DOHH2 (cell line): ENCODE measurements at regions not wholly inside any gene's neighbourhood (a gene's known extent, or its start where the extent isn't known, plus 50 kb on each side); places are given as distances from the start of the nearest gene placed in this dataset.

Experiments used
- H3F3A ChIP-seq: fragments of 200-600 bp; sonication (generic), shearing (Covaris generic); 2 replicates; pipeline ENCODE4 v1.6.0; 2016; ENCODE audit warnings: antibody characterized with exemption, mild to moderate bottlenecking; ENCODE audit not compliant: control insufficient read depth, insufficient read depth
- H3K27ac ChIP-seq: fragments of 200-600 bp; sonication (generic); 2 replicates; pipeline ENCODE4 v1.5.1; 2014; ENCODE audit warnings: low read depth, mild to moderate bottlenecking, low read length, moderate library complexity
- H3K27me3 ChIP-seq: fragments of 200-600 bp; sonication (generic); 2 replicates; pipeline ENCODE4 v1.6.1; 2014; ENCODE audit warnings: mild to moderate bottlenecking, low read length, mixed read lengths; ENCODE audit not compliant: control insufficient read depth
- H3K36me3 ChIP-seq: fragments of 200-600 bp; sonication (generic); 2 replicates; pipeline ENCODE4 v1.6.1; 2014; ENCODE audit warnings: mild to moderate bottlenecking, low read length, moderate library complexity, mixed read lengths; ENCODE audit not compliant: control insufficient read depth
- H3K4me1 ChIP-seq: fragments of 200-600 bp; sonication (generic); 2 replicates; pipeline ENCODE4 v1.6.1; 2014; ENCODE audit warnings: mild to moderate bottlenecking, low read length, mixed read lengths; ENCODE audit not compliant: control insufficient read depth
- H3K4me2 ChIP-seq: fragments of 200-600 bp; sonication (generic); 2 replicates; pipeline ENCODE4 v1.6.0; 2014; ENCODE audit warnings: mild to moderate bottlenecking, low read length, moderate library complexity
- H3K4me3 ChIP-seq: fragments of 200-600 bp; sonication (generic); 2 replicates; pipeline ENCODE4 v1.5.1; 2014; ENCODE audit warnings: mild to moderate bottlenecking, low read length, mixed read lengths
- H3K79me2 ChIP-seq: fragments of 200-600 bp; sonication (generic); 2 replicates; pipeline ENCODE4 v1.6.1; 2014; ENCODE audit warnings: mild to moderate bottlenecking, low read length, mixed read lengths; ENCODE audit not compliant: control insufficient read depth
- H3K9me2 ChIP-seq: fragments of 200-600 bp; sonication (generic); replicated peaks from 2 replicates; pipeline ENCODE4 v1.6.1; 2014; ENCODE audit warnings: mild to moderate bottlenecking, low read length, mixed read lengths; ENCODE audit not compliant: control insufficient read depth
- H3K9me3 ChIP-seq: fragments of 200-600 bp; sonication (generic); 2 replicates; pipeline ENCODE4 v1.6.1; 2014; ENCODE audit warnings: antibody characterized with exemption, low read length, mixed read lengths; ENCODE audit not compliant: control insufficient read depth, insufficient read depth
- H4K20me1 ChIP-seq: fragments of 200-600 bp; sonication (generic); 2 replicates; pipeline ENCODE4 v1.6.0; 2014; ENCODE audit warnings: low read depth, mild to moderate bottlenecking, antibody characterized with exemption, low read length, moderate library complexity; ENCODE audit not compliant: control insufficient read depth, insufficient read depth
- EZH2phosphoT487 ChIP-seq: fragments of 200-600 bp; sonication (generic); IDR thresholded peaks from 2 replicates; pipeline ENCODE4 v1.6.1; 2017; ENCODE audit warnings: borderline replicate concordance, mild to moderate bottlenecking, antibody characterized with exemption, low read length, moderate library complexity, mixed read lengths
- TF ChIP-seq, protein P1 (sequence below): fragments of 200-600 bp; sonication (generic); IDR thresholded peaks from one replicate; pipeline ENCODE4 v1.5.1; 2014; ENCODE audit warnings: antibody characterized with exemption, mild to moderate bottlenecking, low read depth, low read length; ENCODE audit not compliant: poor library complexity, severe bottlenecking

DNA sequence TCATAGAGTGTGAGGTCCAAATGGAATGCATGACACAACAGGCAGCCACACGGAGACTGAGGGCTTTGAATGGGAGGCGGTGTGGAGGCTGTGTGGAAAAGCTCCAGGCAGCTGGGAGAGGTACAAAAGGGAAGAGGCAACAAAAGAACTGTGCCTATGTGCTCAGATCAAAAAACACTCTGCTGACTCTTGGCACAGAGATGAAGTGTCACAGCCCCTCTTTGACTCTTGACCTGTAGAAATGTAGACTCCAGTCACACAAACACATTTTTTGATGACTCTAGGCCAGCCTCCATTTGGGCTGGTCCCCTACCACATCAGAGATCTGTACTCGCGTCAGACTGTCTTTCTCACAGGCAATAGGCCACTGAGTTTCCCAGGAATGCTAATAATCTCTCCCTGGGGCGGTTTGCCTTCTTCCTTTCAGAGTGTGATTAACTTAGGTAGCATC lies 456.0 kb downstream of the TUSC7 start:
- Histone ChIP-seq H3K27ac (no peak overlapping the region), H3K9me3 (peaks cover 3% of the 10 kb centered on the region; the same call in 1 of the 2 replicates), H4K20me1 (no peaks in the 10 kb centered on the region), H3K4me3 (no peak overlapping the region), H3K27me3 (no peaks in the 10 kb centered on the region), H3F3A (no peaks in the 10 kb centered on the region), H3K36me3 (no peaks in the 10 kb centered on the region), H3K9me2 (no peaks in the 10 kb centered on the region), H3K79me2 (no peaks in the 10 kb centered on the region), H3K4me1 (peaks cover 26% of the 10 kb centered on the region), H3K4me2 (no peak overlapping the region)
- TF ChIP-seq, protein P1, sequence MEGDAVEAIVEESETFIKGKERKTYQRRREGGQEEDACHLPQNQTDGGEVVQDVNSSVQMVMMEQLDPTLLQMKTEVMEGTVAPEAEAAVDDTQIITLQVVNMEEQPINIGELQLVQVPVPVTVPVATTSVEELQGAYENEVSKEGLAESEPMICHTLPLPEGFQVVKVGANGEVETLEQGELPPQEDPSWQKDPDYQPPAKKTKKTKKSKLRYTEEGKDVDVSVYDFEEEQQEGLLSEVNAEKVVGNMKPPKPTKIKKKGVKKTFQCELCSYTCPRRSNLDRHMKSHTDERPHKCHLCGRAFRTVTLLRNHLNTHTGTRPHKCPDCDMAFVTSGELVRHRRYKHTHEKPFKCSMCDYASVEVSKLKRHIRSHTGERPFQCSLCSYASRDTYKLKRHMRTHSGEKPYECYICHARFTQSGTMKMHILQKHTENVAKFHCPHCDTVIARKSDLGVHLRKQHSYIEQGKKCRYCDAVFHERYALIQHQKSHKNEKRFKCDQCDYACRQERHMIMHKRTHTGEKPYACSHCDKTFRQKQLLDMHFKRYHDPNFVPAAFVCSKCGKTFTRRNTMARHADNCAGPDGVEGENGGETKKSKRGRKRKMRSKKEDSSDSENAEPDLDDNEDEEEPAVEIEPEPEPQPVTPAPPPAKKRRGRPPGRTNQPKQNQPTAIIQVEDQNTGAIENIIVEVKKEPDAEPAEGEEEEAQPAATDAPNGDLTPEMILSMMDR, result no peak
- TF ChIP-seq EZH2phosphoT487, result no peak

- Histone ChIP-seq H3K27ac (no peak overlapping the region), H3K9me2 (no peaks in the 10 kb centered on the region), H3F3A (peaks cover 11% of the 10 kb centered on the region), H3K27me3 (no peaks in the 10 kb centered on the region), H3K9me3 (peaks cover 3% of the 10 kb centered on the region; the same call in 1 of the 2 replicates), H3K4me3 (no peak overlapping the region), H4K20me1 (no peaks in the 10 kb centered on the region), H3K36me3 (peaks cover 7% of the 10 kb centered on the region), H3K4me2 (peak overlapping the region; percentile 22; the same call in 1 of the 2 replicates), H3K79me2 (no peaks in the 10 kb centered on the region), H3K4me1 (peaks cover 59% of the 10 kb centered on the region)
- TF ChIP-seq, protein P1, result no peak
- no peak for TF ChIP-seq EZH2phosphoT487
Measured at GRCh38 chr3:117168896-117169295, 459.3 kb downstream of the TUSC7 start.

DNA sequence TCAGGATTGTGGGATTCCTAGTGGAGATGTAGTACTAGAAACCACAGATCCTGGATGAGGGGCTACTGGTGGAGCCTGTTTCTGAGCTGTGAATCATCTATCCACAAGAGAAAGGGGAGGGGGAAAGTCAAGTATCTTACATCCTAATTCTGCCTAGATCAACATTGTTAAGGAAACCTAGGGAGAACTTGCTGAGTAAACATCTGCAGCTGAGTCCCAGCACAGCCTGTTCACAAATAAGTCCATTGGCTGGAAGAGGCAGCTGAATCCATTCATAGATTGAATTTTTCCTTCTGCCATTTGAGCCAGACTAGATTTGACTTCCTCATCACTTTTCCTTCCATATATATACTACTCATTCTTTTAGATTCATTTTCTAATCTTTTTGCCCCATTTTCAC lies 460.5 kb downstream of the TUSC7 start:
- no peaks in the 10 kb centered on the region for H4K20me1 ChIP-seq
- no peaks in the 10 kb centered on the region for H3K27me3 ChIP-seq
- peaks cover 71% of the 10 kb centered on the region for H3K4me1 ChIP-seq
- peaks cover 7% of the 10 kb centered on the region for H3K36me3 ChIP-seq
- H3K79me2 ChIP-seq, result no peaks in the 10 kb centered on the region
- peak overlapping the region; percentile 39 for H3K4me2 ChIP-seq
- peaks cover 3% of the 10 kb centered on the region; the same call in 1 of the 2 replicates for H3K9me3 ChIP-seq
- TF ChIP-seq EZH2phosphoT487, result no peak
- TF ChIP-seq, protein P1, result no peak
- peaks cover 11% of the 10 kb centered on the region for H3F3A ChIP-seq
- no peaks in the 10 kb centered on the region for H3K9me2 ChIP-seq
- H3K27ac ChIP-seq, result peak overlapping the region; percentile 97
- peak overlapping the region; percentile 20; the same call in 1 of the 2 replicates for H3K4me3 ChIP-seq
